Kidney (tissue), 13 donors: ENCODE measurements at regions not wholly inside any gene's neighbourhood (a gene's known extent, or its start where the extent isn't known, plus 50 kb on each side); places are given as distances from the start of the nearest gene placed in this dataset.

Experiments
- DNase-seq, 5 donors: peaks; one replicate each; pipeline ENCODE4 v3.0.0-alpha.2; 2013 to 2020
- FAIRE-seq: peaks from 2 replicates; lab custom pipeline; 2012; peaks lifted over from hg19 to GRCh38; lab: Jason Lieb, UNC
- H3K27ac ChIP-seq, 2 donors: one replicate each; pipeline ENCODE4 v1.7.0; 2013; ENCODE audit warnings: low read depth in 2 of 2, low read length in 2 of 2, inconsistent platforms in 1 of 2
- H3K27me3 ChIP-seq: one replicate; pipeline ENCODE4 v1.7.1; 2013; ENCODE audit warnings: low read length, inconsistent platforms; ENCODE audit not compliant: control insufficient read depth, insufficient read depth
- H3K36me3 ChIP-seq, 3 donors: one replicate each; pipeline versions ENCODE4 v1.7.0 to v1.7.1; 2013; ENCODE audit warnings: low read length in 3 of 3, control low read depth in 1 of 3, inconsistent platforms in 1 of 3; ENCODE audit not compliant: insufficient read depth in 3 of 3, control insufficient read depth in 2 of 3
- H3K4me1 ChIP-seq, 3 donors: one replicate each; pipeline versions ENCODE4 v1.7.0 to v1.7.1; 2013; ENCODE audit warnings: low read length in 3 of 3, inconsistent platforms in 1 of 3, low read depth in 1 of 3; ENCODE audit not compliant: control insufficient read depth in 2 of 3, insufficient read depth in 2 of 3
- H3K4me3 ChIP-seq, 3 donors: one replicate each; pipeline versions ENCODE4 v1.7.0 to v1.8.1; 2013; ENCODE audit warnings: low read length in 3 of 3, control low read depth in 1 of 3, inconsistent platforms in 1 of 3
- H3K9ac ChIP-seq, 3 donors: one replicate each; pipeline versions ENCODE4 v1.7.0 to v1.7.1; 2013; ENCODE audit warnings: low read length in 3 of 3, control low read depth in 1 of 3, inconsistent platforms in 1 of 3
- H3K9me3 ChIP-seq, 3 donors: one replicate each; pipeline versions ENCODE4 v1.7.0 to v1.7.1; 2013; ENCODE audit warnings: low read length in 3 of 3, control low read depth in 1 of 3, inconsistent platforms in 1 of 3; ENCODE audit not compliant: control insufficient read depth in 2 of 3, insufficient read depth in 1 of 3
- intact Hi-C: fragments of 100-400 bp; cut with DNase I; formaldehyde crosslinking; loops from one replicate; pipeline ENCODE4 v1.11.1; 2022
- TF ChIP-seq, protein P1 (sequence below): IDR thresholded peaks from 3 replicates; pipeline ENCODE4 v1.5.1; 2012; ENCODE audit warnings: mild to moderate bottlenecking, moderate library complexity, borderline replicate concordance; ENCODE audit not compliant: insufficient read depth; ENCODE audit errors: extremely low read depth
- donor health status: control.
- donor health status: control.
- donor health status: control.
- donor health status: control.
- donor health status: control.
- donor health status: DM: yes; HTN: yes; CAD: no.
- donor health status: Normal renal cell carcinoma (clear cell type).

DNA sequence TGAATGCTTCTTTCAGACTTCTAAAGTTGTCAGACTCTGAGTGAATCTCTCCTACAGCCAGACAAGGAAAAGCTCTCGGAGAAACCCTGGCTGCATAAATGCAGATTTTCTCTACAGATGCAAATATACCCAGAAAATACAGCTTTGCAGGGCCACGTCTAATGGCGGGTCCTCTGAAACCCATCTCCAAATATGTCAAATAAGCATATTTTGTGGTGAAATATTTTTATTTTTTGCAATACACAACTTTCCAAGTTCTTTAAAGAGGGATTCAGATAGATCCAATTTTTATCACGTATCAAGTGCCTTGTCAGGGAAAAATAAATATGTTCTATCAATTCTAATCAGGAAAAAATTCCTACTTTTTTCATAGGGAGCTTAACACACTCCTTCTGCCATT, 229.4 kb downstream of the SI start:
- H3K36me3 ChIP-seq = no peaks in the 10 kb centered on the region
- DNase-seq = no peak
- no peak overlapping the region for H3K27ac ChIP-seq
- no peaks in the 10 kb centered on the region for H3K27me3 ChIP-seq
- intact Hi-C loops = no loop called here
- no peaks in the 10 kb centered on the region for H3K4me1 ChIP-seq
- H3K4me3 ChIP-seq = no peak overlapping the region
- TF ChIP-seq, protein P1, sequence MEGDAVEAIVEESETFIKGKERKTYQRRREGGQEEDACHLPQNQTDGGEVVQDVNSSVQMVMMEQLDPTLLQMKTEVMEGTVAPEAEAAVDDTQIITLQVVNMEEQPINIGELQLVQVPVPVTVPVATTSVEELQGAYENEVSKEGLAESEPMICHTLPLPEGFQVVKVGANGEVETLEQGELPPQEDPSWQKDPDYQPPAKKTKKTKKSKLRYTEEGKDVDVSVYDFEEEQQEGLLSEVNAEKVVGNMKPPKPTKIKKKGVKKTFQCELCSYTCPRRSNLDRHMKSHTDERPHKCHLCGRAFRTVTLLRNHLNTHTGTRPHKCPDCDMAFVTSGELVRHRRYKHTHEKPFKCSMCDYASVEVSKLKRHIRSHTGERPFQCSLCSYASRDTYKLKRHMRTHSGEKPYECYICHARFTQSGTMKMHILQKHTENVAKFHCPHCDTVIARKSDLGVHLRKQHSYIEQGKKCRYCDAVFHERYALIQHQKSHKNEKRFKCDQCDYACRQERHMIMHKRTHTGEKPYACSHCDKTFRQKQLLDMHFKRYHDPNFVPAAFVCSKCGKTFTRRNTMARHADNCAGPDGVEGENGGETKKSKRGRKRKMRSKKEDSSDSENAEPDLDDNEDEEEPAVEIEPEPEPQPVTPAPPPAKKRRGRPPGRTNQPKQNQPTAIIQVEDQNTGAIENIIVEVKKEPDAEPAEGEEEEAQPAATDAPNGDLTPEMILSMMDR = no peak
- H3K9me3 ChIP-seq = no peaks in the 10 kb centered on the region
- no peak overlapping the region for H3K9ac ChIP-seq
- FAIRE-seq = no peak

GRCh38 chr3:164845739-164846138, 232.6 kb downstream of the SI start:
- Histone ChIP-seq H3K9me3 (no peaks in the 10 kb centered on the region), H3K9ac (no peak overlapping the region), H3K4me3 (no peak overlapping the region), H3K36me3 (no peaks in the 10 kb centered on the region), H3K27me3 (no peaks in the 10 kb centered on the region), H3K4me1 (no peaks in the 10 kb centered on the region), H3K27ac (no peak overlapping the region)
- intact Hi-C loops = no loop called here
- FAIRE-seq (no peak), DNase-seq (no peak)
- TF ChIP-seq, protein P1 = no peak

DNA sequence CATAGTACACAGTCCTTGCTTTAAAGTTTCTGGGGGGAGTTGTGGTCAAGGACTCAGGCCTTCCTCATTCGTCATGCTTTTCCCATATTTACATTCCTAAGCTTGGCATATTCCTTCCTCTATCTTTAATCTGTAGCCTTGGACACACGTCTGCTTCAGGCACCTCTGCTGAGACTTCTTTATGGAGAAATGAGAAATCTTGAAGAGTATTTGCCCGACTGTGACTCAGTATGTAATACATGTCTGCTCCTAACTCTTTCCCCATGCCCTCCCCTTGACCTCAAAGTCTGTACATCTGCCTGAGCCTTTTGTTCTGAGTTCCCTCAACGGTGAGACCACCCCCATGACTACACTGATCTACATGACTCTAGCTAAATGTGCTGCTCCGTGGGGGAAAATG, 246.1 kb downstream of the SI start:
- Histone ChIP-seq H3K4me3 (no peak overlapping the region), H3K36me3 (no peaks in the 10 kb centered on the region), H3K9me3 (no peaks in the 10 kb centered on the region), H3K27me3 (no peaks in the 10 kb centered on the region), H3K27ac (no peak overlapping the region), H3K4me1 (no peaks in the 10 kb centered on the region), H3K9ac (no peak overlapping the region)
- DNase-seq (no peak), FAIRE-seq (no peak)
- TF ChIP-seq, protein P1 = no peak
- intact Hi-C loops = no loop called here

DNA sequence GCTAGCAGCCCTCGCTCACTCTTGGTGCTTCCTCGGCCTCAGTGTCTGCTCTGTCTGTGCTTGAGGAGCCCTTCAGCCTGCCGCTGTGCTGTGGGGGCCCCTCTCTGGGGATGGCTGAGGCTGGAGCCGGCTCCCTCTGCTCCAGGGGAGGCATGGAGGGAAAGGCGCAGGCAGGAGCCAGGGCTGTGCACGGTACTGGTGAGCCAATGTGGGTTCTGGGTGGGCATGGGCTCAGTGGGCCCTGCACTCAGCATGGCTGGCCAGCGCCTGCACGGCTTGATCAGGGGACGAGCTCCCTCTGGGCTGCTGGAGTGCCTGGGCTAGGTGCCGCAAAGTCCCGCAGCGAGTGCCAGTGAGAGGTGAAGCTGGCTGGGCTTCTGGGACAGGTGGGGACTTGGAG, 260.0 kb downstream of the SI start:
- TF ChIP-seq, protein P1 = no peak
- H3K4me1 ChIP-seq = no peaks in the 10 kb centered on the region
- no peak overlapping the region for H3K27ac ChIP-seq
- no peaks in the 10 kb centered on the region for H3K9me3 ChIP-seq
- H3K36me3 ChIP-seq = no peaks in the 10 kb centered on the region
- intact Hi-C loops = no loop called here
- peak in 1 of 5 donors; percentile 65 for DNase-seq
- no peak for FAIRE-seq
- no peak overlapping the region for H3K4me3 ChIP-seq
- H3K27me3 ChIP-seq = no peaks in the 10 kb centered on the region
- H3K9ac ChIP-seq = no peak overlapping the region
